IMR-90 (cell line): ENCODE measurements at regions not wholly inside any gene's neighbourhood (a gene's known extent, or its start where the extent isn't known, plus 50 kb on each side); places are given as distances from the start of the nearest gene placed in this dataset.

Source experiments
- CEBPB ChIP-seq: IDR thresholded peaks from 2 replicates; pipeline ENCODE4 v1.6.1; 2012; ENCODE audit warnings: low read depth, low read length, improper control_type of control experiment
- CHD1 ChIP-seq: IDR thresholded peaks from 2 replicates; pipeline ENCODE4 v1.6.1; 2012; ENCODE audit warnings: low read depth, low read length, improper control_type of control experiment
- CTCF ChIP-seq: conservative IDR thresholded peaks from 2 replicates; pipeline ENCODE4 v1.5.1; 2012; ENCODE audit warnings: mild to moderate bottlenecking, low read depth, low read length, improper control_type of control experiment
- FOS ChIP-seq: fragments of 150-350 bp; IDR thresholded peaks from 2 replicates; pipeline ENCODE4 v1.6.1; 2016; ENCODE audit warnings: low read depth, low read length
- MAZ ChIP-seq: IDR thresholded peaks from 2 replicates; pipeline ENCODE4 v1.6.1; 2012; ENCODE audit warnings: low read depth, mild to moderate bottlenecking, low read length, improper control_type of control experiment, moderate library complexity, borderline replicate concordance
- MXI1 ChIP-seq: IDR thresholded peaks from 2 replicates; pipeline ENCODE4 v1.6.1; 2012; ENCODE audit warnings: low read depth, mild to moderate bottlenecking, low read length, moderate library complexity, borderline replicate concordance
- POLR2A ChIP-seq: IDR thresholded peaks from 2 replicates; pipeline ENCODE4 v1.6.1; 2012; ENCODE audit warnings: mild to moderate bottlenecking, low read depth, low read length
- RAD21 ChIP-seq: IDR thresholded peaks from 2 replicates; pipeline ENCODE4 v1.6.1; 2012; ENCODE audit warnings: low read length, improper control_type of control experiment
- RFX5 ChIP-seq: IDR thresholded peaks from 2 replicates; pipeline ENCODE4 v1.8.0; 2012; ENCODE audit warnings: low read depth, mild to moderate bottlenecking, low read length, moderate library complexity
- SMC3 ChIP-seq: fragments of 150-350 bp; IDR thresholded peaks from 2 replicates; pipeline ENCODE4 v1.6.1; 2016; ENCODE audit warnings: low read depth, mild to moderate bottlenecking, antibody characterized with exemption, low read length, moderate library complexity
- TF ChIP-seq, protein P1 (sequence below): fragments of 150-350 bp; IDR thresholded peaks from 2 replicates; pipeline ENCODE4 v1.6.1; 2017; ENCODE audit warnings: mild to moderate bottlenecking, antibody characterized with exemption, low read length, low read depth
- TF ChIP-seq, protein P2 (sequence below): fragments of 150-350 bp; IDR thresholded peaks from 2 replicates; pipeline ENCODE4 v1.6.1; 2016; ENCODE audit warnings: low read depth, mild to moderate bottlenecking, low read length, moderate library complexity, borderline replicate concordance

GRCh38 chr18:68596016-68596415 lies 118.9 kb downstream of the TMX3 start:
- TF ChIP-seq CTCF = no peak
- no peak for TF ChIP-seq POLR2A
- no peak for TF ChIP-seq SMC3
- no peak for TF ChIP-seq CEBPB
- TF ChIP-seq MAZ = no peak
- TF ChIP-seq RAD21 = no peak
- TF ChIP-seq, protein P1, sequence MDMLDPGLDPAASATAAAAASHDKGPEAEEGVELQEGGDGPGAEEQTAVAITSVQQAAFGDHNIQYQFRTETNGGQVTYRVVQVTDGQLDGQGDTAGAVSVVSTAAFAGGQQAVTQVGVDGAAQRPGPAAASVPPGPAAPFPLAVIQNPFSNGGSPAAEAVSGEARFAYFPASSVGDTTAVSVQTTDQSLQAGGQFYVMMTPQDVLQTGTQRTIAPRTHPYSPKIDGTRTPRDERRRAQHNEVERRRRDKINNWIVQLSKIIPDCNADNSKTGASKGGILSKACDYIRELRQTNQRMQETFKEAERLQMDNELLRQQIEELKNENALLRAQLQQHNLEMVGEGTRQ = no peak
- no peak for TF ChIP-seq RFX5
- TF ChIP-seq MXI1 = no peak
- TF ChIP-seq, protein P2, sequence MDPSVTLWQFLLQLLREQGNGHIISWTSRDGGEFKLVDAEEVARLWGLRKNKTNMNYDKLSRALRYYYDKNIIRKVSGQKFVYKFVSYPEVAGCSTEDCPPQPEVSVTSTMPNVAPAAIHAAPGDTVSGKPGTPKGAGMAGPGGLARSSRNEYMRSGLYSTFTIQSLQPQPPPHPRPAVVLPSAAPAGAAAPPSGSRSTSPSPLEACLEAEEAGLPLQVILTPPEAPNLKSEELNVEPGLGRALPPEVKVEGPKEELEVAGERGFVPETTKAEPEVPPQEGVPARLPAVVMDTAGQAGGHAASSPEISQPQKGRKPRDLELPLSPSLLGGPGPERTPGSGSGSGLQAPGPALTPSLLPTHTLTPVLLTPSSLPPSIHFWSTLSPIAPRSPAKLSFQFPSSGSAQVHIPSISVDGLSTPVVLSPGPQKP = no peak
- no peak for TF ChIP-seq FOS
- TF ChIP-seq CHD1 = no peak
